BE2C (cell line): ENCODE measurements at regions not wholly inside any gene's neighbourhood (a gene's known extent, or its start where the extent isn't known, plus 50 kb on each side); places are given as distances from the start of the nearest gene placed in this dataset.

Experiments used
- DNase-seq: peaks from one replicate; pipeline ENCODE4 v3.0.0-alpha.2; 2020
- H3K27me3 ChIP-seq: fragments of 250-450 bp; sonication (Bioruptor Pico); 2 replicates; pipeline ENCODE4 v1.5.1; 2020; ENCODE audit warnings: mild to moderate bottlenecking
- H3K36me3 ChIP-seq: fragments of 250-450 bp; sonication (Bioruptor Pico); 2 replicates; pipeline ENCODE4 v1.5.1; 2020; ENCODE audit warnings: mild to moderate bottlenecking
- H3K4me1 ChIP-seq: fragments of 250-450 bp; sonication (Bioruptor Pico); 2 replicates; pipeline ENCODE4 v1.5.1; 2020
- H3K4me3 ChIP-seq: 2 replicates; pipeline ENCODE4 v1.5.1; 2011; ENCODE audit warnings: low read depth, low read length
- H3K9me3 ChIP-seq: fragments of 250-450 bp; sonication (Bioruptor Pico); 2 replicates; pipeline ENCODE4 v1.5.1; 2020
- CTCF ChIP-seq: IDR thresholded peaks from 2 replicates; pipeline ENCODE4 v1.5.1; 2012; ENCODE audit warnings: mild to moderate bottlenecking, low read depth, low read length

GRCh38 chr6:15915508-15916178, 213.2 kb upstream of the MYLIP start:
- no peak for TF ChIP-seq CTCF
- no peaks in the 10 kb centered on the region for H3K9me3 ChIP-seq
- peak; percentile 81 for DNase-seq
- H3K4me3 ChIP-seq = no peak overlapping the region
- H3K4me1 ChIP-seq = peaks cover 11% of the 10 kb centered on the region
- H3K27me3 ChIP-seq = no peaks in the 10 kb centered on the region
- no peaks in the 10 kb centered on the region for H3K36me3 ChIP-seq

- Histone ChIP-seq H3K36me3 (no peaks in the 10 kb centered on the region), H3K9me3 (no peaks in the 10 kb centered on the region), H3K4me3 (no peak overlapping the region), H3K27me3 (no peaks in the 10 kb centered on the region), H3K4me1 (peaks cover 11% of the 10 kb centered on the region)
- DNase-seq = no peak
- no peak for TF ChIP-seq CTCF
Measured at GRCh38 chr6:15914553-15914952, 214.3 kb upstream of the MYLIP start.

GRCh38 chr6:15913573-15913972, 215.3 kb upstream of the MYLIP start:
- H3K36me3 ChIP-seq = no peaks in the 10 kb centered on the region
- H3K4me1 ChIP-seq = peaks cover 14% of the 10 kb centered on the region
- no peak for TF ChIP-seq CTCF
- H3K9me3 ChIP-seq = no peaks in the 10 kb centered on the region
- no peaks in the 10 kb centered on the region for H3K27me3 ChIP-seq
- H3K4me3 ChIP-seq = no peak overlapping the region
- DNase-seq = no peak

- H3K27me3 ChIP-seq = no peaks in the 10 kb centered on the region
- no peak for TF ChIP-seq CTCF
- H3K36me3 ChIP-seq = no peaks in the 10 kb centered on the region
- H3K4me3 ChIP-seq = no peak overlapping the region
- DNase-seq = no peak
- H3K9me3 ChIP-seq = no peaks in the 10 kb centered on the region
- peaks cover 22% of the 10 kb centered on the region for H3K4me1 ChIP-seq
Measured at GRCh38 chr6:15912505-15913400, 216.1 kb upstream of the MYLIP start.

- Histone ChIP-seq H3K36me3 (no peaks in the 10 kb centered on the region), H3K4me1 (peaks cover 26% of the 10 kb centered on the region), H3K27me3 (no peaks in the 10 kb centered on the region), H3K9me3 (no peaks in the 10 kb centered on the region), H3K4me3 (no peak overlapping the region)
- no peak for DNase-seq
- TF ChIP-seq CTCF = no peak
Measured at GRCh38 chr6:15911753-15912504, 217.0 kb upstream of the MYLIP start.
